ENCODE measurements at regions not wholly inside any gene's neighbourhood (a gene's known extent, or its start where the extent isn't known, plus 50 kb on each side); places are given as distances from the start of the nearest gene placed in this dataset.

GRCh38 chr16:86215233-86215978, 294.9 kb upstream of the FOXF1 start:
- DNase-seq (ENCODE audit: low read depth): no peak

GRCh38 chr16:86215979-86216585, 294.2 kb upstream of the FOXF1 start:
- DNase-seq (ENCODE audit: low read depth): no peak

GRCh38 chr16:86216591-86216990, 293.7 kb upstream of the FOXF1 start:
- no peak for DNase-seq (ENCODE audit: low read depth)

GRCh38 chr16:86217001-86217890, 293.1 kb upstream of the FOXF1 start:
- no peak for DNase-seq (ENCODE audit: low read depth)

GRCh38 chr16:86217891-86218270, 292.4 kb upstream of the FOXF1 start:
- DNase-seq (ENCODE audit: low read depth): no peak

- no peak for DNase-seq (ENCODE audit: low read depth)
These were observed 291.7 kb upstream of the FOXF1 start for GRCh38 chr16:86218479-86219170.

GRCh38 chr16:86219655-86220445, 290.5 kb upstream of the FOXF1 start:
- no peak for DNase-seq (ENCODE audit: low read depth)

- no peak for DNase-seq (ENCODE audit: low read depth)
These were observed 289.8 kb upstream of the FOXF1 start for GRCh38 chr16:86220561-86220960.

GRCh38 chr16:86221085-86221484, 289.2 kb upstream of the FOXF1 start:
- DNase-seq (ENCODE audit: low read depth): no peak

- DNase-seq (ENCODE audit: low read depth): no peak
These were observed 287.8 kb upstream of the FOXF1 start for GRCh38 chr16:86222547-86222946.

- DNase-seq (ENCODE audit: low read depth): peak; percentile 38
These were observed 287.3 kb upstream of the FOXF1 start for GRCh38 chr16:86222965-86223551.

- no peak for DNase-seq (ENCODE audit: low read depth)
These were observed 286.2 kb upstream of the FOXF1 start for GRCh38 chr16:86224126-86224525.

GRCh38 chr16:86224629-86225028, 285.7 kb upstream of the FOXF1 start:
- no peak for DNase-seq (ENCODE audit: low read depth)

GRCh38 chr16:86225905-86226371, 284.4 kb upstream of the FOXF1 start:
- DNase-seq (ENCODE audit: low read depth): no peak

- no peak for DNase-seq (ENCODE audit: low read depth)
These were observed 283.3 kb upstream of the FOXF1 start for GRCh38 chr16:86227041-86227440.

- no peak for DNase-seq (ENCODE audit: low read depth)
These were observed 282.5 kb upstream of the FOXF1 start for GRCh38 chr16:86227801-86228200.

GRCh38 chr16:86228713-86229112, 281.6 kb upstream of the FOXF1 start:
- no peak for DNase-seq (ENCODE audit: low read depth)

- no peak for DNase-seq (ENCODE audit: low read depth)
These were observed 281.0 kb upstream of the FOXF1 start for GRCh38 chr16:86229283-86229682.

GRCh38 chr16:86229866-86230656, 280.3 kb upstream of the FOXF1 start:
- DNase-seq (ENCODE audit: low read depth): no peak

All from HS-5 (cell line).